ENCODE measurements at regions not wholly inside any gene's neighbourhood (a gene's known extent, or its start where the extent isn't known, plus 50 kb on each side); places are given as distances from the start of the nearest gene placed in this dataset.

DNA sequence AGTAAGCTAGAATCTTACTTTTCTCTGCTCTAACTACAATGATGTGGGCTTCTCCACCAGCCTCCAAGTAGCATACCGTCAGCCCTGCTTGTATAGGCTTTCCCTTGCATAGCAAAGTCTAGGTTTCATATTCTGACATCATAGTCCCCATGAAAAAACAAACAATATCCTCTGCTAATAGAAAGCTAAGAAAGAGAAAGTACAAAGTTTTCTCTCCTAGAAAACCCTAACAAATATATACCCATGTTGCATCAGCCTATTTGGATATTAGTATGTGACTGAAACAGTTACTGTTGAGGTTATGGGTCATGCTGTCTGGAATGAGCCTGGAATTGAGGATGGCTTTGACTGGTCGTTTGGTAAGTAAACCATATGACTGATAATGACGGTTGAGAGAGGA is 1696.0 kb downstream of the MAT2B start (continued):
- TF ChIP-seq, protein P1, sequence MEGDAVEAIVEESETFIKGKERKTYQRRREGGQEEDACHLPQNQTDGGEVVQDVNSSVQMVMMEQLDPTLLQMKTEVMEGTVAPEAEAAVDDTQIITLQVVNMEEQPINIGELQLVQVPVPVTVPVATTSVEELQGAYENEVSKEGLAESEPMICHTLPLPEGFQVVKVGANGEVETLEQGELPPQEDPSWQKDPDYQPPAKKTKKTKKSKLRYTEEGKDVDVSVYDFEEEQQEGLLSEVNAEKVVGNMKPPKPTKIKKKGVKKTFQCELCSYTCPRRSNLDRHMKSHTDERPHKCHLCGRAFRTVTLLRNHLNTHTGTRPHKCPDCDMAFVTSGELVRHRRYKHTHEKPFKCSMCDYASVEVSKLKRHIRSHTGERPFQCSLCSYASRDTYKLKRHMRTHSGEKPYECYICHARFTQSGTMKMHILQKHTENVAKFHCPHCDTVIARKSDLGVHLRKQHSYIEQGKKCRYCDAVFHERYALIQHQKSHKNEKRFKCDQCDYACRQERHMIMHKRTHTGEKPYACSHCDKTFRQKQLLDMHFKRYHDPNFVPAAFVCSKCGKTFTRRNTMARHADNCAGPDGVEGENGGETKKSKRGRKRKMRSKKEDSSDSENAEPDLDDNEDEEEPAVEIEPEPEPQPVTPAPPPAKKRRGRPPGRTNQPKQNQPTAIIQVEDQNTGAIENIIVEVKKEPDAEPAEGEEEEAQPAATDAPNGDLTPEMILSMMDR (IDR thresholded peaks at IDR 0.05; ENCODE audit: low read depth, low read length, missing input control) = no peak

GRCh38 chr5:165201771-165202518 is 1696.5 kb downstream of the MAT2B start:
- TF ChIP-seq RXRA (IDR thresholded peaks at IDR 0.05) (no peak), JUND (IDR thresholded peaks at IDR 0.05) (no peak), EGR1 (IDR thresholded peaks at IDR 0.05; ENCODE audit: low read depth in 2 of 2) (no peak), MAX (IDR thresholded peaks at IDR 0.05) (no peak), GABPA (IDR thresholded peaks at IDR 0.05 in 1 of 2, conservative IDR thresholded peaks at IDR 0.05 in 1 of 2) (no peak), RAD21 (IDR thresholded peaks at IDR 0.05) (no peak), YY1 (IDR thresholded peaks at IDR 0.05) (no peak), HNF4G (IDR thresholded peaks at IDR 0.05) (no peak)
- TF ChIP-seq, protein P1 (IDR thresholded peaks at IDR 0.05; ENCODE audit: low read depth, low read length, missing input control) = no peak

GRCh38 chr5:165202519-165202910 is 1697.1 kb downstream of the MAT2B start:
- Histone ChIP-seq H3K4me3 (ENCODE audit: low read depth in 1 of 3, low read length in 3 of 3) (no peak overlapping the region), H3K27me3 (ENCODE audit: control insufficient read depth in 4 of 4, insufficient read depth in 4 of 4, low read length in 3 of 4) (no peaks in the 10 kb centered on the region), H3K36me3 (ENCODE audit: control insufficient read depth in 4 of 4, insufficient read depth in 3 of 4, low read depth in 1 of 4, low read length in 3 of 4) (no peaks in the 10 kb centered on the region), H3K4me1 (ENCODE audit: control insufficient read depth in 4 of 4, insufficient read depth in 4 of 4, low read length in 3 of 4) (no peaks in the 10 kb centered on the region), H3K27ac (ENCODE audit: low read depth in 1 of 2, low read length in 2 of 2) (no peak overlapping the region), H3K9me3 (ENCODE audit: control insufficient read depth in 4 of 4, low read length in 3 of 4) (no peaks in the 10 kb centered on the region), H3K9ac (ENCODE audit: low read depth in 1 of 2, low read length in 2 of 2) (no peak overlapping the region)
- no peak for DNase-seq (ENCODE audit: low spot score)
- 81% methylated on average over 3 of the region's 3 CpGs for WGBS
- TF ChIP-seq TAF1 (conservative IDR thresholded peaks at IDR 0.05) (no peak), ATF3 (IDR thresholded peaks at IDR 0.05) (no peak), NR2F2 (IDR thresholded peaks at IDR 0.05) (no peak)
- TF ChIP-seq, protein P1 (IDR thresholded peaks at IDR 0.05; ENCODE audit: low read depth, low read length, missing input control) = no peak

More at GRCh38 chr5:165201771-165202518, 1696.5 kb downstream of the MAT2B start:
- Histone ChIP-seq H3K4me3 (ENCODE audit: low read depth in 1 of 3, low read length in 3 of 3) (no peak overlapping the region), H3K27ac (ENCODE audit: low read depth in 1 of 2, low read length in 2 of 2) (no peak overlapping the region), H3K9ac (ENCODE audit: low read depth in 1 of 2, low read length in 2 of 2) (no peak overlapping the region), H3K9me3 (ENCODE audit: control insufficient read depth in 4 of 4, low read length in 3 of 4) (no peaks in the 10 kb centered on the region), H3K36me3 (ENCODE audit: control insufficient read depth in 4 of 4, insufficient read depth in 3 of 4, low read depth in 1 of 4, low read length in 3 of 4) (no peaks in the 10 kb centered on the region), H3K27me3 (ENCODE audit: control insufficient read depth in 4 of 4, insufficient read depth in 4 of 4, low read length in 3 of 4) (no peaks in the 10 kb centered on the region), H3K4me1 (ENCODE audit: control insufficient read depth in 4 of 4, insufficient read depth in 4 of 4, low read length in 3 of 4) (no peaks in the 10 kb centered on the region)
- DNase-seq (ENCODE audit: low spot score) = no peak

Data from liver (tissue), 8 donors.